SU-DHL-6 (cell line): ENCODE measurements at regions not wholly inside any gene's neighbourhood (a gene's known extent, or its start where the extent isn't known, plus 50 kb on each side); places are given as distances from the start of the nearest gene placed in this dataset.

Experiments
- CTCF ChIP-seq: fragments of 200-600 bp; sonication (generic); IDR thresholded peaks from one replicate; pipeline ENCODE4 v1.5.1; 2017; ENCODE audit warnings: antibody characterized with exemption, mild to moderate bottlenecking, low read length, moderate library complexity; ENCODE audit not compliant: insufficient read depth, poor library complexity, severe bottlenecking
- EZH2phosphoT487 ChIP-seq: fragments of 200-600 bp; sonication (generic), shearing (Covaris generic); conservative IDR thresholded peaks from 2 replicates; pipeline ENCODE4 v1.6.1; 2018; ENCODE audit warnings: mild to moderate bottlenecking, antibody characterized with exemption, low read length, moderate library complexity, mixed read lengths

DNA sequence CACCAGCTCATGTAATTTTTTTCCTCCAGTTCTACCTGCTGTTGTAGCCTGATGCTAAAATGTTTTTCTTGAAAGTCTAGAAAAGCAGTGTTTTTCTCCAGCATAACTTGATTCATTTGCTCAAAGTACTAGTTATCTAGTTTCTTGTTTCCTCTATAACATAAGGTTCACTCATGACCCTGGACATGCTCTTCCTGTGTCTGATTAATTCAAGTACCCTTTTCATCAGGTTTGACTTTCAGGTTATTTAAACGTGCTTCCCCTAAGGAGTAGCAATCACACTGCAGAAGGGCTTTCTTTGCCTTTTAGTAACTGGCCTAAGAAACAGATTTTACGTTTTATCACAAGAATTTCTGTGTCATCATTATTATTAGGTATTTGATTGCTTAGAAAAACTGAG is 66.8 kb upstream of the EGFL6 start:
- TF ChIP-seq CTCF (no peak), EZH2phosphoT487 (no peak)
